ENCODE measurements at regions not wholly inside any gene's neighbourhood (a gene's known extent, or its start where the extent isn't known, plus 50 kb on each side); places are given as distances from the start of the nearest gene placed in this dataset.

- TF ChIP-seq THRAP3 (IDR thresholded peaks at IDR 0.05; ENCODE audit: borderline replicate concordance): no peak
- TF ChIP-seq SMAD3 (CRISPR knock-in tag; conservative IDR thresholded peaks at IDR 0.05): 0 out of 2 replicates have a peak, but pooled peaks have one; percentile 20
- peak; percentile 16; the same call in 1 of the 2 replicates for TF ChIP-seq KLF6 (CRISPR knock-in tag; IDR thresholded peaks at IDR 0.05; ENCODE audit: borderline replicate concordance)
- TF ChIP-seq, protein P1, sequence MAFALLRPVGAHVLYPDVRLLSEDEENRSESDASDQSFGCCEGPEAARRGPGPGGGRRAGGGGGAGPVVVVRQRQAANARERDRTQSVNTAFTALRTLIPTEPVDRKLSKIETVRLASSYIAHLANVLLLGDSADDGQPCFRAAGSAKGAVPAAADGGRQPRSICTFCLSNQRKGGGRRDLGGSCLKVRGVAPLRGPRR (CRISPR knock-in tag; IDR thresholded peaks at IDR 0.05): no peak
- 0 out of 2 replicates have a peak, but pooled peaks have one; percentile 20 for TF ChIP-seq DDX20 (tag; IDR thresholded peaks at IDR 0.05; ENCODE audit: low read depth)
- 0 out of 2 replicates have a peak, but pooled peaks have one; percentile 32 for TF ChIP-seq ZNF589 (CRISPR knock-in tag; IDR thresholded peaks at IDR 0.05; ENCODE audit: low read depth)
- no peak for TF ChIP-seq PYGO2 (tag; IDR thresholded peaks at IDR 0.05)
- TF ChIP-seq CBFA2T2 (conservative IDR thresholded peaks at IDR 0.05): no peak
- TF ChIP-seq CGGBP1 (CRISPR knock-in tag; IDR thresholded peaks at IDR 0.05): 0 out of 2 replicates have a peak, but pooled peaks have one; percentile 29
- TF ChIP-seq NFRKB (IDR thresholded peaks at IDR 0.05; ENCODE audit: low read depth): 0 out of 2 replicates have a peak, but pooled peaks have one; percentile 66
- TF ChIP-seq NR2C1 (IDR thresholded peaks at IDR 0.05): no peak
- TF ChIP-seq NR2C1 (tag; IDR thresholded peaks at IDR 0.05): peak; percentile 20
- TF ChIP-seq LEF1 (IDR thresholded peaks at IDR 0.05): 0 out of 2 replicates have a peak, but pooled peaks have one; percentile 11
- peak in 1 of 2 experiments; percentile 50; a peak in 2 of 4 replicates for TF ChIP-seq ZNF639 (CRISPR knock-in tag; conservative IDR thresholded peaks at IDR 0.05 in 1 of 2, IDR thresholded peaks at IDR 0.05 in 1 of 2)
- peak; percentile 45 for TF ChIP-seq POLR2A (conservative IDR thresholded peaks at IDR 0.05)
These were observed 187.4 kb upstream of the WSB1 start (continued) for GRCh38 chr17:27106347-27106981.

All from K562 (cell line).